GM12865 (cell line): ENCODE measurements at regions not wholly inside any gene's neighbourhood (a gene's known extent, or its start where the extent isn't known, plus 50 kb on each side); places are given as distances from the start of the nearest gene placed in this dataset.

Experiments used
- DNase-seq: peaks from one replicate; pipeline ENCODE4 v3.0.0; 2010; ENCODE audit warnings: low read depth
- H3K4me3 ChIP-seq: 2 replicates; pipeline ENCODE4 v1.5.1; 2011; ENCODE audit warnings: mild to moderate bottlenecking, low read depth, low read length, control low read depth
- CTCF ChIP-seq: IDR thresholded peaks from 2 replicates; pipeline ENCODE4 v1.5.1; 2011; ENCODE audit warnings: low read length, control low read depth, low read depth, inconsistent platforms; ENCODE audit not compliant: insufficient read depth; ENCODE audit errors: missing control alignments

GRCh38 chr13:91105270-91105669 lies 242.2 kb upstream of the MIR17HG start:
- no peak overlapping the region for H3K4me3 ChIP-seq
- DNase-seq, result no peak
- no peak for TF ChIP-seq CTCF

- no peak for DNase-seq
- H3K4me3 ChIP-seq, result no peak overlapping the region
- TF ChIP-seq CTCF, result no peak
Observed at GRCh38 chr13:91106565-91106964, 240.9 kb upstream of the MIR17HG start.

- no peak for DNase-seq
- no peak overlapping the region for H3K4me3 ChIP-seq
- TF ChIP-seq CTCF, result no peak
Observed at GRCh38 chr13:91108315-91108714, 239.2 kb upstream of the MIR17HG start.

GRCh38 chr13:91111476-91112200 lies 235.8 kb upstream of the MIR17HG start:
- no peak for DNase-seq
- TF ChIP-seq CTCF, result no peak

GRCh38 chr13:91112201-91112923 lies 235.1 kb upstream of the MIR17HG start:
- DNase-seq, result no peak
- TF ChIP-seq CTCF, result no peak
- H3K4me3 ChIP-seq, result no peak overlapping the region

More at GRCh38 chr13:91111476-91112200, 235.8 kb upstream of the MIR17HG start:
- no peak overlapping the region for H3K4me3 ChIP-seq

GRCh38 chr13:91112924-91113277 lies 234.6 kb upstream of the MIR17HG start:
- DNase-seq, result no peak
- no peak for TF ChIP-seq CTCF
- H3K4me3 ChIP-seq, result no peak overlapping the region
